GM12891 (cell line): ENCODE measurements at regions not wholly inside any gene's neighbourhood (a gene's known extent, or its start where the extent isn't known, plus 50 kb on each side); places are given as distances from the start of the nearest gene placed in this dataset.

ENCODE experiments used
- DNase-seq: peaks from one replicate; pipeline ENCODE4 v3.0.0; 2011; ENCODE audit warnings: low spot score; ENCODE audit not compliant: insufficient read length
- FAIRE-seq: peaks from 2 replicates; lab custom pipeline; 2011; peaks lifted over from hg19 to GRCh38; lab: Jason Lieb, UNC
- PAX5 ChIP-seq: IDR thresholded peaks from 2 replicates; pipeline ENCODE4 v1.6.1; 2011; ENCODE audit warnings: low read length, moderate library complexity, mild to moderate bottlenecking; ENCODE audit not compliant: insufficient read depth, severe bottlenecking
- POLR2A ChIP-seq: IDR thresholded peaks from 2 replicates; pipeline ENCODE4 v1.6.1; 2011; ENCODE audit warnings: low read depth, low read length, control low read depth
- POLR2AphosphoS5 ChIP-seq: IDR thresholded peaks from 2 replicates; pipeline ENCODE4 v1.6.1; 2011; ENCODE audit warnings: low read depth, low read length, control low read depth
- POU2F2 ChIP-seq: IDR thresholded peaks from 2 replicates; pipeline ENCODE4 v1.6.1; 2011; ENCODE audit warnings: low read depth, mild to moderate bottlenecking, control low read depth, low read length, moderate library complexity
- SPI1 ChIP-seq: IDR thresholded peaks from 2 replicates; pipeline ENCODE4 v1.6.1; 2011; ENCODE audit warnings: low read depth, low read length, control low read depth
- TAF1 ChIP-seq: IDR thresholded peaks from 2 replicates; pipeline ENCODE4 v1.6.1; 2011; ENCODE audit warnings: low read depth, low read length, control low read depth

- no peak for FAIRE-seq
- no peak for TF ChIP-seq POLR2AphosphoS5
- no peak for TF ChIP-seq POU2F2
- TF ChIP-seq PAX5, result no peak
- no peak for TF ChIP-seq TAF1
- no peak for TF ChIP-seq POLR2A
- no peak for TF ChIP-seq SPI1
- DNase-seq, result no peak
Measured at GRCh38 chrX:142052238-142052637, 148.5 kb downstream of the MAGEC1 start.

GRCh38 chrX:142043196-142043595 is 139.5 kb downstream of the MAGEC1 start:
- no peak for FAIRE-seq
- TF ChIP-seq POU2F2, result no peak
- TF ChIP-seq PAX5, result no peak
- TF ChIP-seq POLR2A, result no peak
- TF ChIP-seq TAF1, result no peak
- TF ChIP-seq POLR2AphosphoS5, result no peak
- TF ChIP-seq SPI1, result no peak
- no peak for DNase-seq

- no peak for FAIRE-seq
- no peak for TF ChIP-seq POU2F2
- TF ChIP-seq POLR2AphosphoS5, result no peak
- no peak for TF ChIP-seq SPI1
- TF ChIP-seq POLR2A, result no peak
- no peak for TF ChIP-seq TAF1
- no peak for TF ChIP-seq PAX5
Measured at GRCh38 chrX:142040906-142041305, 137.2 kb downstream of the MAGEC1 start.

GRCh38 chrX:142036116-142036515 is 132.4 kb downstream of the MAGEC1 start:
- FAIRE-seq (no peak), DNase-seq (no peak)
- TF ChIP-seq POLR2AphosphoS5, result no peak
- TF ChIP-seq POLR2A, result no peak
- TF ChIP-seq TAF1, result no peak
- TF ChIP-seq PAX5, result no peak
- TF ChIP-seq SPI1, result no peak
- TF ChIP-seq POU2F2, result no peak

More at GRCh38 chrX:142040906-142041305, 137.2 kb downstream of the MAGEC1 start:
- no peak for DNase-seq

- FAIRE-seq (no peak), DNase-seq (no peak)
- TF ChIP-seq TAF1 (no peak), POLR2A (no peak), POU2F2 (no peak), POLR2AphosphoS5 (no peak), PAX5 (no peak), SPI1 (no peak)
Measured at GRCh38 chrX:142005532-142005931, 101.8 kb downstream of the MAGEC1 start.

- no peak for DNase-seq
- TF ChIP-seq TAF1 (no peak), POU2F2 (no peak), PAX5 (no peak), POLR2A (no peak), SPI1 (no peak), POLR2AphosphoS5 (no peak)
- no peak for FAIRE-seq
Measured at GRCh38 chrX:142002471-142002870, 98.8 kb downstream of the MAGEC1 start.

GRCh38 chrX:142001934-142002333 is 98.2 kb downstream of the MAGEC1 start:
- DNase-seq, result no peak
- TF ChIP-seq PAX5 (no peak), POU2F2 (no peak), SPI1 (no peak), TAF1 (no peak), POLR2A (no peak), POLR2AphosphoS5 (no peak)
- no peak for FAIRE-seq

- no peak for FAIRE-seq
Measured at GRCh38 chrX:141989815-141990214, 86.1 kb downstream of the MAGEC1 start.

GRCh38 chrX:141989134-141989533 is 85.4 kb downstream of the MAGEC1 start:
- no peak for TF ChIP-seq POLR2A
- no peak for TF ChIP-seq SPI1
- no peak for FAIRE-seq
- DNase-seq, result no peak

More at GRCh38 chrX:141989815-141990214, 86.1 kb downstream of the MAGEC1 start:
- TF ChIP-seq SPI1 (no peak), POLR2AphosphoS5 (no peak), POLR2A (no peak), PAX5 (no peak), TAF1 (no peak), POU2F2 (no peak)
- no peak for DNase-seq

- DNase-seq (no peak), FAIRE-seq (no peak)
- TF ChIP-seq TAF1, result no peak
- no peak for TF ChIP-seq SPI1
- no peak for TF ChIP-seq POU2F2
- no peak for TF ChIP-seq POLR2A
- no peak for TF ChIP-seq POLR2AphosphoS5
Measured at GRCh38 chrX:141982296-141982695, 78.6 kb downstream of the MAGEC1 start.
